ENCODE measurements at regions not wholly inside any gene's neighbourhood (a gene's known extent, or its start where the extent isn't known, plus 50 kb on each side); places are given as distances from the start of the nearest gene placed in this dataset.

DNA sequence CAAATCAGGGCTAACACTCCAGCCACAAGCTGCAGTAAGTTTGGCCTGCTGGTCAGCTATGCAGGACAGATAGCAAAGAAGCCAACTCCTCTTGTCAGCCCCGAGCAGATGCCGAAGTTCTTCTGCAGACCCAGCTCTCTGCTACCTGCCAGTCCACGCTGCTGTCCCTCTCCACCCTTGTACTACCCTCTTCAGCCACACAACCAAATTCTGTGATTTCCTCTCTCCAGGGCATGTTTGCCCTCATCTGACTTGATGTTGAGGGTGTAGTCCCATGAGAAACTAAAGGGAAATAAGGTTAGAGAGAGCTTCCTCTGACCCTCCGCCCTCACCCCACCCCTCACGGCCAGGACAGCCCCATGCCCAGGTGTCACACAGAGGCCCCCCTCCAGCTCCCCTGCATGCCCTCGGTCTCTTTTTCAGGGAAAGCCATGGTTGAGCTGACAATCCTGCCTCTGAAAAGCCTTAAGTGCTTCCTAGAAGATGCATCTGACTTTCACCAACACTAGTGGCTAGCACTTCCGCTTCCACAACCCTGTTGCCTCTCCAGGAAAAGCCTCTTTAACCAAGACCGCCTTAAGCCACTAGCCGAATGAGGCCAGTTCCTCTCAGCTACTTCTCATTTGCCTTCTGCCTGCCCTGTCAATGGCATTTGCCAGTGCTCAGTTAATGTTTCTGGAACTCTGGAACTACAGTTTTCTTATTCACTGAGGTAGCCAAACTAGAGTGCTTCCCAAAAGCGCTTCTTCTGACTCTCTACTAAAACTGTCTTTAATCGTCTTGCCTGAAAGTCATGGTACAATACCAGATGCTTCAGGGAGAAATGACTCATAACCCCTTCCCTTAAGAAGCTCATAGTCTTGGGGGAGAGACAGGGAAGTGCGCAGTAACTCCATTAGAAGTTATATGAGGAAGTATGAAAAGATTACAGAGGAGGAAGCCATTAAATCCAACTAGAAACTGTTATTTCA lies 300.4 kb upstream of the STT3B start:
- peak; percentile 23 to 69 for ATAC-seq
- DNase-seq: no peak
- intact Hi-C loops (cut with DNase I): no loop called here

DNA sequence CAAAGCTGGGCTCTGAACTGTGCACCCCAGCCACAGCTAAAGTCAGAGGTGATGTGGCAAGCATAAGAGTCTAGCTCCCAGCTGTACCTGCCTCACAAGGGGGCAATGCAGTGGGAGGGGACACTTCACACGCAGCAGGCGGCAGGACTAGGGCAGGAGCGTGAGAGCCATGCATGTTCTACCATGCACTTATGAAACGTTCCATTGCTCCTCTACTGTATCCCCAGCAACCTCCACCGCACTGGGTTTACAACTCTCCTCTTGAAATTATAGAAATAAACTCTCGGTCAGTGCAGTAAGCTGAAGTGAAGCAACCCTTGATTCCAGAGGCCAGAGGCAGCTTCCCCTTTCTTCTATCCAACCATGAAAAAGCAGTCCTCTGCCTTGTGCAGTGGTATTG lies 298.6 kb upstream of the STT3B start:
- intact Hi-C loops (cut with DNase I): no loop called here
- ATAC-seq: peak in 1 of 2 donors; percentile 43
- no peak for DNase-seq

DNA sequence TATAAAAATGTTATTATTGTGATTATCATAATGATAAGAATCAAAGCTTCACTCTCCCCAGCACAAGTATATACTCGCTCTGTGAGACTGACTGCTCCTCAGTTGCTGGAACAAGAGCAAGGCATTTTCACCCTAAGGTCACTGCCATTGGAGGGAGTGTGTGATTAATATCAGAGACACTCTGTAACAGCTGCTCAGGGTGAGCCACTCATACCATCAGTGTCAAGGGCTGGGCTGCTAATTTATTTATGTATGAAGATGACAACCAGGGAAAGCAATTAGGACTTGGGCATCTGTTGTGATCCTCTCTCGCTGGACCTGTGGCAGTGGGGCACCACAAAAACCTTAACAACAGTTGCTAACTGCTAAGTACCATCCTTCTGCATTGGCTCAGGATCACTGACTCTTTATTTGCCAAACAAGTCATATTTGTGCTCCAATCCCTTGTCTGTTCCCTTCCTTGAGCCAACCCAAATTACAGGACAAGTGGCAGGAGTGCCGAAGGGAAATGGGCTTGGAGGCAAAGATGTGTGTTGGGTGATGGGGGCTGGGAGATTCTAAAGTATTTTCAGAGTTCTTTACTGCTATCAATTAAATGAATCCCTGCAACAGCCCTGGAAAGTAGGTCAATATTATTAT lies 297.5 kb upstream of the STT3B start:
- ATAC-seq: no peak
- intact Hi-C loops (cut with DNase I): no loop called here
- DNase-seq: no peak

DNA sequence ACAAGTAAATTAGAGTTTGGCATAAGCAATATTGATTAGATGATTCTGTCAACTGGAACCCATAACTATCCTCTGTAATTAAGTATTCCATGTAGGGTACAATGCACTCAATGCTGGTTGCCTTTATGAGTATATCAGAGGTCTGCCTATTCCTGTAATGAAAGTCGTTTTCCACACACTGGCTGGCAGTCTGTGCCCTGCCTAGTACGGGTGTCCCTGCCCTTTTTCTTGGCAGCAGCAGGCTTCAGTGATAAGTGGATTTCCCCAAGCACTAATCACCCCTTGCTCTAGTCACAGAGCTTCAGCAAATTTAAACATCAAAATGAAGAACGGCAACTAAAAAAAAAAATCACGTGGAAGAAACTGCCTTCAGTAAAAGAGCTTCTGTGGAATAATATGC lies 294.8 kb upstream of the STT3B start:
- DNase-seq: no peak
- peak in 1 of 2 donors; percentile 22 for ATAC-seq
- intact Hi-C loops (cut with DNase I): no loop called here

DNA sequence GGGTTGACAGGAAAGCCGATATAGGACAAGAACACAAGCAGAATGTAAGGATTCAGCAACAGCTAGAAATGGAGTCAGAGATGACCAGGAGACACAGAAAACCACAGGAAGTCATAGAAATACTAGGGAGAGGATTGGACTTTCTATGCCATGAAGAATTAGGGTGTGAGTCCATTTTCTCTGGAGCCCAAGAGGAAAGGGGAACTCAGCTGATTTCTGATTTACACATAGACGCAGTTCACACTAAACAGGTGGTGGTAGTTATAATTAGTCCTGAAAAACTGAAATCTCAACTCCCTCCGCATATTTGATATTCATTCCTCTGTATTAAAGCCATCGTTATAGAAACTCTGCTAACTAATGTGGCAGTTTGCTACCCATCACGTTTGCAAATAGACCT lies 292.7 kb upstream of the STT3B start:
- ATAC-seq: no peak
- intact Hi-C loops (cut with DNase I): no loop called here
- DNase-seq: no peak

DNA sequence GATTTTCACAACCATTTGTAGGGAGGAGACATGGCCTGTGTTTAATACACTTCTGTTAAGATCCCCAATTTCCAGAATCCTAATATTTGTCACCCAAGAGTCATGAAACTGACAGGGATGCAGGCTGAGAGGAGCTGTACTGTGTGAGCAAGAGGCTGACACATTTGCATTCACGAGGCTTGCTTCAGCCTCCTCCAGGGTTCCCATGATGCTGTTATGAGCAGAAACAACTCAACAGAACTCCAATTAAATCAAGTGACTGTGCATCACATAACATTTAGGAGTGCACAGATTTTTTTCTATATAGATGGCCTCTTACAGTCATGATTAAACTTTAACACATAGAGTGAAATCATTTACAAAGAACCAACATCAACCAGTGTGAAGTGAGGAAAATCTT lies 292.3 kb upstream of the STT3B start:
- intact Hi-C loops (cut with DNase I): no loop called here
- DNase-seq: no peak
- ATAC-seq: no peak

DNA sequence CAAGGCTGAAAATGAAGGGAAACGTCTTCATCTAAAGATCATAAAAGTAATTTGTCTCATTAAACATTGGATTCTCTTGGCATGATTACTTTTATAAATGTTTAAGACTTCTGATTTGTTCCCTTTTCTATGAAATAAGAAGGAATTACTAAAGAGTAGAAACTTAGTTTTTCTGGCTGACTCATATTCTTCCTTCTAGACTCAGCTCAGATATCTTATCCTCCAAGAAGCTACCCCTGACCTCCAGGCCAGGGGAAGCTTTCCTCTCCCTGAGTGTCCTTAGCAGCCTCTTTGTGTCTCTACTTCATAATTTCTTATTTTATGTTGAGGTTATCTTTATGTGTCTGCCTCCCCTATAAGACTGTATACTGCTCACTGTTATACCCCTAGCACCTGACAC lies 291.9 kb upstream of the STT3B start:
- ATAC-seq (no peak), DNase-seq (no peak)
- intact Hi-C loops (cut with DNase I): no loop called here

DNA sequence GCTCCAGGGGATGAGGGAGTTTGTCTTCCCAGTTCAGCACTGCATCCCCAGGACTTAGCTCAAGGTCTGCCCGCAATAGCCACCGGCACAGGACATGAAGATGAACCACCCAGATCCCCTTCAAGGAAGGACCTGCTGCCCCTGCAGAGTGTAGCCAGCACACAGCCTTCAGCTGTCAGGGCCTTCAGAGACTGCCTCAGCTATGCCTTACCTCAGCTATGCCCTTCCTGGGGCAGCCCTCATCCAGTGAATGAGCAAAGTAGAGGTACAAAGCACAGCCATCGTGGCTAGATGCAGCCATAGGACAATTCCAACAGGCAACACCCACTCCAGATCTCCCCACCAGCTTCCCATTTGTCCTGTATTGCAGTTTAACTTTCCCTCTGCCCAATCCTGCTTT lies 291.2 kb upstream of the STT3B start:
- intact Hi-C loops (cut with DNase I): no loop called here
- no peak for DNase-seq
- ATAC-seq: no peak

DNA sequence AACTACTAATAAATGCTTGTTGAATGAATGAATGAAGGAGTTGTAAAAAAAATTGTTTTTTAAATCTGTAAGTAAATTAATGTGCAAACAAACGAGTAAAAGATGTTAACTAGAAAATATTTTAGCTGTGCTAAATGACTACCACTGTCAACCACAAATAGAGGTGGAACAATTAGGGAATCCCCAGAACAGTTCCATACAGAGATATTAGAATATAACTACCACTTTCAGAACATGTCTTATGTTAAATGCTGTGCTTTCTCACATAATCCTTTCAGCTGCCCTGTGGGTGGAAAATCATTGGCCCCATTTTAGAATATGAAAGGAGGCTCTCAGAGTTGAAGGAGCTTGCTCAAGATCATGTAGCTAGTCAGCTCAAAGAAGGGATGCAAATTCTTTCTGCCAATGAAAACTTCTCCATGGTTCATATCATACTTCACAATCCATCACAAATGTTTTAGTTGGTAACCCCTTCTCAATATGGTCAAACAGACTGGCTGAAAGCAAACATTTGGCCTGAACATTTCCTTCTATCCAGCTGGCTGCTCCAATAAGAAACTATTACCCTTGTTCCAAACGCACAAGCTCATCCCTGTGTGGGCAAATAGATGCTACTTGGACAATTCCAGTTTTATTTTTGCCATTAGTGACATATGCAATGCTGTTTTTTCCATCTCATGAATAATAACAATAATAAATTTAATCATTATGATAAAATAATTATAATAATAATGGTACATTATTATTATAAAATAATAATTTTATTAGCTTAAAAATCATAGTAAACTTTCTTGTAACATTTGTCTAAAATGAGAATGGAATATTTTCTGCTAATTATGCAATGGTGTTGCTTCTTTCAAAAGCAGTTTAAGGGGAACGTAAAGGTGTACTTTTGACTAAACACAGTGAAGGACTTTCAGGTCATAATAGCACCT lies 290.4 kb upstream of the STT3B start:
- intact Hi-C loops (cut with DNase I): no loop called here
- no peak for DNase-seq
- ATAC-seq: no peak

DNA sequence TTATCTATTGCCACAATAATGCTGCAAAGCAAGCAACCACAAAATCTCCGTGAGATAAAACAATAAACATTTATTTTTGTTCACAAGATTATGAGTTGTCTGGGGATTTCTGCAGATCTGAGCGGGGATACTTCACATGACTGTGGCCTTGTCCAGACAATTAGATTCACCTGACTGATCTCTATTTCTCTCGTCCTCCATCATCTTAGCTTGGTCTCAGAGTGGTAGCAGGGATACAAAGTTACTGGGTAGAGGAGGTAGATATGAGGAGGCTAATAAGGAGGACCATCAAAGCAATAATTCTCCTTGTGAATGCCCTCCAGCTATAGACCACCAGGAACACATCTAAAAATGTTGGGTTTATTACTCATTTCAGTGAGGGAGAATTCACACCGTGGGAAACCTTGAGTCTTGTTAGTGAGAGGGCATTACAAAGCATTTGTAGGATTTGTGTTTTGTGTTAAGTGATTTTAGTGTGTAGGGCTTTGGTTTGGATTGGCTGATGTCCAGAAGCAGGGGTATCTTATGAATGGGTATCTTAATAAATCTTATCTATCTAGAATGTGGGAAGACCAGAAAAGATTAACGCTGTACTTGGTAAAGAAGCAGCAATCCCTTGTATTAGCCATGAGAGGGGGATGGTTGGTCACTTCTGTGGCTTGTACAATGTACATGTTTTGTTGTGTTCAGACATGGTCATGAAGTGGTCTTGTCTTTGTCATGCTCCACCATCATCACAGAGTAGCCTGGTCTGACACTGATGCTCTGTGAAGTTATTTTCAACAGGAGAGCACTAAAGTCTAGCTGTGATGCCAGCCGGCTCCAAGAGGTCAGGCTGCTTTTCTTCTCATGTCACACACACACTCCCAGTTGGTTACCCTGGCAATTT lies 287.6 kb upstream of the STT3B start:
- DNase-seq (no peak), ATAC-seq (no peak)
- intact Hi-C loops (cut with DNase I): no loop called here

DNA sequence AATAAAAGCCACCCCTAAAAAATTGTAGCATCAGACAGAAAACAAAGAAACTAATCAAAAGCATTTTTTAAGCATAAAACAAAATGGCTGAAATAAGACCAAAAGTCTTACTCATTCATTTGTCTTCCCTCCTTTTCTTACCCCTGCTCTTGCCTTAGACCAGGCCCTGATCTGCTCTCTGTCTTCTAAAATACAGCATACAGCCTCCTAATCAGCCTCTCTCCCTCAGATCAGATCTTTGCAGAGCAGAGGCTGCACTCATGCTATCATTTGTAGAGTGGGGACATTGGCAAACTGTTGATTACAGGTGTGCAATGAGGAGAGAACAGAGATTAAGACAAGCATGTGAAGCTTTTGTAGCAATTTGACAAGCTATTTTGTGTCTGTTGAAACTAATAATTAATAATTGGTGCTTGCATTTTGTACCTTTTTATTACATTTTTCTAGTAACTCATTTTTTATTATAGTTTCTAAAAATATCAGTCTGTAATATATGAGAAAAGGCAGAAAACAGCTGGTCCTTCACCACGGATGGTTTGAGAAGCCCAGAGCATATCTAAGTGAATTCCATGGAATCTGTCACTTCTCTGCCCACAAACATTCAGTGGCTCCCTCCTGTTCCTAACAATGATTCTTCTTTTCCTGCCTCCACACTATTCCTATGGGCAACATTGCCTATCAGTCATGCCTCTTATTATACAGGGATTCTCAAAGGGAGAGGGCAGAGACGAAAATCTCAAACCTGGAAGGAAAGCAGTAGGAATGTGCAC lies 286.2 kb upstream of the STT3B start:
- intact Hi-C loops (cut with DNase I): no loop called here
- ATAC-seq (no peak), DNase-seq (no peak)

DNA sequence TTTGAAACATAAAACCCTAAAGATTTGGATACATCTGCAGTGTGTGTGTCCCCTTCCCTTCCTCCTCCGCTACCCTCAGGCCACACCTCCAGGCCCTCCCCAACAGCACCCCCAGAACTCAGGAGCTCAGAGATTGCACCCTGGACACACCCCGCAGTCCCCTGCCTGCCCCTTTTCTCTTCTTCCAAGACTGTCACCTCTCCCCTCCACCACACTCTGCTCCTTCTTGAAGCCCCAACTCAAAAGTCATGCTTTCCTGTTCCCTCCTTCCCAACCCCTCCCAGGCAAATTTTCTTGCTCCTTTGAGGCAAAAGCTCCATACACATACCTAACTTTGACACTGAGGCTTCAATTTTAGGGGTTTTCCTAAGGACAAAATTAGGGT lies 285.7 kb upstream of the STT3B start:
- intact Hi-C loops (cut with DNase I): no loop called here
- DNase-seq (no peak), ATAC-seq (no peak)

DNA sequence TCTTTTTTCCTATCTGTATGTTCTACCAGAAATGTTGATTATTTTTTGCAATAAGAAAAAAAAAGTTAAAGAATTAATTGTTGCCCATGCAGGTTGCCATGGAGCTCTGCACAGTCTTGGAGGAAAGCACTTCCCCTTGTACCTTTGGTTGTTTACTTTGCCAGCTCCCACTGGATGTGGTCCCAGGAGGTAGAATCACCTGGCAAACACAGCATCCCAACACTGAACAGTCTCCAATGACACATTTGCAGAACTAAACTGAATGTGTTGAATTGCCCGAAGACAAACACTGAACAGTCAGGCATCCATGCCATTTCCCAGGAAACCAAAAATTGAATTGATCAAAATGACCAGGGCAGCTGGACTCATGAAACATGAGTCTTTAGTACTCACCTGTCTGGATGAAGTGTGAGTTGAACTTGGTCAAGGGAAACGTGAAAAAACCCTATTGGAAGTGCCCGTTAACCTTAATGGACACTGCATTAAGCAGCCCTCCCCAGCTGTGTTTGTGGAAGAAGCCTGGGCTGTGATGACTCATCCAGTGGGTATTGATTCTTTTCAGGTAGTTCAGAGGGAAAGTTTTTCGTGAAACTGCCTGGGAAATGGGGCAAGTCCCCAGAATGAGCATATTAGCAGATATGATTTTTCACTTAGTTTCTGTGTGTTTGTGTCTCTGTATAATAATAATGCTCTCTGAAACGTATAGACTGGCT lies 284.7 kb upstream of the STT3B start:
- ATAC-seq (no peak), DNase-seq (no peak)
- intact Hi-C loops (cut with DNase I): no loop called here

DNA sequence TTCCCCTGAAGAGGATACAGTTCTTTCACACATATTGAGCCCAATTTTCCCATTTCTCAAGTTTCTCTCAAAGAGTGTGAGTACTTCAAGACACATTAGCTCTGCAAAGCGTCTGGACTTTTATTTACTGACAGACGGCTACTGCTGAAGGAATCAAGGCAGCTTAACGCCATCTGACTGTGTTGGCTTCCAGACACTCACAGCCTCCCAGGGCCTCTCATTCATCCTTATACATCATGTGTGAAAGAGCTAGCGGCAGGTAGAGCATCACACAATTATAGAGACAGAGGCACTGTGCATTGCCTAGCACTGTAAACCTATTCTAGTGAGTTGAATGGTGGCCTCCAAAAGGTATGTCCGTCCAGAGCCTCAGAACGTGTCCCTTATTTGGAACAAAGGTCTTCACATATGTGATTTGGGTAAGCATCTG lies 284.1 kb upstream of the STT3B start:
- intact Hi-C loops (cut with DNase I): no loop called here
- no peak for ATAC-seq
- no peak for DNase-seq

DNA sequence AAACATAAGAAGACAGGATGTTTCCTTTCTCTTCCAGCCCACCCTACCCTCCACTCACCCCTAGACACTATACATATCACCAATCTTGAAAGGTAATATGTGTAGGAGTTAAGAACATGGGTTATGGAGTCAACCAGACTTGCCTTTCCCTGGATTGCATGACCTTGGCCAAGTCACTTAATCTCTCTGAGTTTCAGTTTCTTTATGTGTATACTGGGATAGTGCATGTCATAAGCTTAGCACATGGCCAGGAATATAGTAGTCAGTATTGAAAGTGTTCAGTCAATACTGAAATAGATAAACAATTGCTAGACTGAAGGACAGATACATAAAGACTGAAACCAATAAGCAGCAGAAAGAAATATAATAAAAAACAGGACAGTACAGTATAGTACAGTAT lies 283.2 kb upstream of the STT3B start:
- ATAC-seq (no peak), DNase-seq (no peak)
- intact Hi-C loops (cut with DNase I): no loop called here

DNA sequence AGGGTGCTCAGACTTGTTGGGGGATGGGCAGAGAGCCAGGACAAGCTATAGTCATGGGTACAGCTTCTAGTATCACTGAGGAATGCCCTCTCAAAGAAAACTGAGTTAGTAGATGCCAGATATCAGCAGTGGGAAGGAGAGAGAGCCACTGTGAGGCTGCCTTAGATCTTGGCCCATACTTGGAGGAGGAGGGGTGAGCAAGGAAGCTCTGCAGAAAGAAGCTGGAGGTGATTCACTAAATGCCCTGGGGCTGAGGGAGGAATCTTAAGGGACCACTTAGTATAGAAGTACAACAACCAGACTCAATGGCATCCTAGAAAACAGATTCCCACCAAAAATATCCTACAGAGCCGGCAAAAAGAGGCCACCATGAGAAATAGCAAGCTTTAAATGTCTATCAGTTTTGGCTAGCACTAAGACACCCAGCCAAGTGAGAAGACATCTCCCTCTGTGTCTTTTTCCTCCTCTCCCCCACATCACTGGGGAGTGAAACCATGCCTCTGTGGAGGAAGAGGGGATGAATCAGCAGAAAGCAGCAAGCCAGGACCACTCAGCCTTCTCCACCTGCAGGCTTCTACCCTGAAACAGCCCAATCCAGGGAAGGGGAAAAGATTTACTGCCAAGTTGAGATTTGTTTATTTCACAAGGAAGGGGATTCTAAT lies 282.5 kb upstream of the STT3B start:
- ATAC-seq (peak in 1 of 2 donors; percentile 52), DNase-seq (no peak)
- intact Hi-C loops (cut with DNase I): no loop called here

DNA sequence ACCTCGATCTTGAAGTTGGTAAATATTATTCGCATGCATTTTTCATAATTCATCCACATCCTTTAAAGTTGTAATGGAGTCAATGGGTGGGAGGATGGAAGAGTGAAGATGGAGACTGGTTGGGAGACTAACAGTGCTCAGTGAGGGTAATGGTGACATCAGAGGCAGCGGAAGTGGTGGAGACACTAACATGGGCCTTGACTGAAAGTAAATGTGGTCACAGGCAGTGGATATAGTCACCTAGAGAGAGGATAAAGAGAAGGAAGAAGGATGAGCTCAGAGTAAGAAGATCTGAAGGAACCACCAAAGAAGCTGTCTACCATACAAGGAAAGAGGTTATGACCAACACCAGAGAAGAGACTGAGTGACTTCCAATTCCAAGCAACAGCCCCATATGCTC lies 281.6 kb upstream of the STT3B start:
- DNase-seq (no peak), ATAC-seq (no peak)
- intact Hi-C loops (cut with DNase I): no loop called here
